Islet precursor cell (in vitro differentiated cells): ENCODE measurements at regions not wholly inside any gene's neighbourhood (a gene's known extent, or its start where the extent isn't known, plus 50 kb on each side); places are given as distances from the start of the nearest gene placed in this dataset.

Experiments used
- DNase-seq: peaks from one replicate; pipeline ENCODE4 v3.0.0-alpha.2; 2018

GRCh38 chr2:137729305-137729704 is 235.0 kb upstream of the HNMT start:
- DNase-seq, result no peak

GRCh38 chr2:137737559-137737958 is 226.7 kb upstream of the HNMT start:
- no peak for DNase-seq

- no peak for DNase-seq
These were observed 222.4 kb upstream of the HNMT start for GRCh38 chr2:137741784-137742362.

GRCh38 chr2:137747509-137747908 is 216.8 kb upstream of the HNMT start:
- DNase-seq, result no peak

GRCh38 chr2:137748533-137748932 is 215.7 kb upstream of the HNMT start:
- DNase-seq, result no peak

- DNase-seq, result no peak
These were observed 199.6 kb upstream of the HNMT start for GRCh38 chr2:137764646-137765045.

- no peak for DNase-seq
These were observed 194.9 kb upstream of the HNMT start for GRCh38 chr2:137769406-137769805.

GRCh38 chr2:137770166-137770565 is 194.1 kb upstream of the HNMT start:
- DNase-seq, result no peak

GRCh38 chr2:137771064-137771463 is 193.2 kb upstream of the HNMT start:
- DNase-seq, result no peak

- no peak for DNase-seq
These were observed 191.8 kb upstream of the HNMT start for GRCh38 chr2:137772451-137772850.

- DNase-seq, result no peak
These were observed 188.7 kb upstream of the HNMT start for GRCh38 chr2:137775529-137775928.

- DNase-seq, result no peak
These were observed 187.6 kb upstream of the HNMT start for GRCh38 chr2:137776697-137777096.

GRCh38 chr2:137797641-137798040 is 166.6 kb upstream of the HNMT start:
- DNase-seq, result no peak

GRCh38 chr2:137799600-137799999 is 164.7 kb upstream of the HNMT start:
- DNase-seq, result no peak

- DNase-seq, result no peak
These were observed 163.9 kb upstream of the HNMT start for GRCh38 chr2:137800386-137800785.

GRCh38 chr2:137801228-137801627 is 163.0 kb upstream of the HNMT start:
- no peak for DNase-seq

- no peak for DNase-seq
These were observed 162.2 kb upstream of the HNMT start for GRCh38 chr2:137802038-137802437.

GRCh38 chr2:137806068-137806805 is 158.0 kb upstream of the HNMT start:
- no peak for DNase-seq

GRCh38 chr2:137809252-137809651 is 155.0 kb upstream of the HNMT start:
- DNase-seq, result no peak

GRCh38 chr2:137809837-137810236 is 154.4 kb upstream of the HNMT start:
- DNase-seq, result no peak

GRCh38 chr2:137812517-137812916 is 151.8 kb upstream of the HNMT start:
- DNase-seq, result no peak

GRCh38 chr2:137813176-137813575 is 151.1 kb upstream of the HNMT start:
- DNase-seq, result no peak

GRCh38 chr2:137817058-137817457 is 147.2 kb upstream of the HNMT start:
- DNase-seq, result no peak

GRCh38 chr2:137823196-137823595 is 141.1 kb upstream of the HNMT start:
- no peak for DNase-seq

GRCh38 chr2:137824501-137824900 is 139.8 kb upstream of the HNMT start:
- DNase-seq, result no peak
